T-helper 2 cell treated with Interferon-gamma antibody and Interleukin-4, amounts not matched to agents 100 ng/mL and 5 ng/mL, for 36 hours (primary cell): ENCODE measurements at regions not wholly inside any gene's neighbourhood (a gene's known extent, or its start where the extent isn't known, plus 50 kb on each side); places are given as distances from the start of the nearest gene placed in this dataset.

ENCODE experiments used
- intact Hi-C: fragments of 100-400 bp; cut with micrococcal nuclease; formaldehyde crosslinking; loops from one replicate; pipeline ENCODE4 v1.15.1; 2023

GRCh38 chr1:235925016-235925415 lies 58.3 kb upstream of the LYST start:
- intact Hi-C loops, result no loop called here

DNA sequence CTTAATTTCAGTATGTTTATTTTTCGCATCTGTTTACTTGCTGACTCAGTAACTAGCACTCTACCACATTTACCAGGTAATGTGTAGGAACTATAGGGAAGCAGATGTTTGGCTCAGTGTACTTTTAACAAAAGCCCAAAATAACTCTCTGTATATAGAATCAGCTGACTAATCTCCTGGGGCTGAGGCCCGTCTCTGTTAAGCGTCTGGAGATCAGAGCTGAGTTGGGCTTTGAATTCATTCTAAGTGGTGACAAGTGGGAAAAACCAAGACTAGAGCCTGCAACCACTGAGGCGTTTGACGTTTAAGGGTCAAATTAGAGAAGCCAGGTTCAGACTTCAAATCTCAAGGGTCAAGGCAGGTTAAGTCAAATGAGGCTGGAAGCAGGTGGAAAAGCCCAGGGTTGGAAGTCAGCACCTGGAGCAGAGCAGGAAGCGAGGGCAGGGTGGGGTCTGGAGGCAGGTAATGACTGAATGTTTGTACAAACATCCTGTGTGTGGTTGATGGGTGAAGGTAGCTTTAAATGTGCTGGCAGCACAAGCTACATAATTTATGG lies 56.8 kb upstream of the LYST start:
- intact Hi-C loops, result loop anchor here (5.0 kb wide), 1 partner anchor 56 kb away; the partner anchor contains the start of gene LYST

DNA sequence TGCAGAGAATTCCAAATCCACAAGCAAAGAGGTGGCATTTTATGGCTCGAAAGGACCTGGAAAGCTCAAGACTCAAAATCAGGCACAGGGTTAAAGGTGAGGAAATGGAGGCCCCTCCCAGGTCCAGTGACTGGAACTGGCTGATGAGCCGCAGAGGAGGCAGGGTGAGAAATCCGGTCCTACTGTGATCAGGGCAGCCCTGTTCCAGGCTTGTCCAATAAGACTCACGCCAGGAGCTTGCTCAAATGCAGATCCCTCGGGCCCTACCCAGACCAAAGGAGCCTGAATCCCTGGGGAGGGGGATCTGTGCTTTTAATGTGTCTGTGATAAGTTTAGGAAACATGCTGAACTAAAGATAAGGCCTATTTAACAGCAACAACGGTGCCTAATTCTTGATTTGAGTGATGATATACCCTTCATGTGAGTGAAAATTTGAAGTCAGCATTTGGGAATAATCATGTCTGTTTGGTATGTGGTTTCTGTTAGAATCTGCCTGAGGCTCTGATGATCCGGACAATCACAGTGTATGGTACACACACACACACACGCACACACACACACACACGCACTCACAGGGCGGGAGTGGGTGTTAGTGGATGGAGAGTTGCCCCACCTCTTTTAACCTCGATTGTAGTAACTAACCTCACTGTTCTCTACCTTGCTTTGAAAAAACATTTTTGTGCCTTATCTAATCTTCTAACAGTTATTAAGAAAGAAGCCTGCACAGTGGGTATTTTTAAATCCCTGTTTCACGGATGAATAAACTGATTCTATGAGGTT lies 54.1 kb upstream of the LYST start:
- intact Hi-C loops, result loop anchor here (5.0 kb wide), 1 partner anchor 53 kb away; the partner anchor contains the start of gene LYST

GRCh38 chr1:235919833-235920441 lies 53.2 kb upstream of the LYST start:
- intact Hi-C loops, result loop anchor here (5.0 kb wide), 1 partner anchor 53 kb away; the partner anchor contains the start of gene LYST

DNA sequence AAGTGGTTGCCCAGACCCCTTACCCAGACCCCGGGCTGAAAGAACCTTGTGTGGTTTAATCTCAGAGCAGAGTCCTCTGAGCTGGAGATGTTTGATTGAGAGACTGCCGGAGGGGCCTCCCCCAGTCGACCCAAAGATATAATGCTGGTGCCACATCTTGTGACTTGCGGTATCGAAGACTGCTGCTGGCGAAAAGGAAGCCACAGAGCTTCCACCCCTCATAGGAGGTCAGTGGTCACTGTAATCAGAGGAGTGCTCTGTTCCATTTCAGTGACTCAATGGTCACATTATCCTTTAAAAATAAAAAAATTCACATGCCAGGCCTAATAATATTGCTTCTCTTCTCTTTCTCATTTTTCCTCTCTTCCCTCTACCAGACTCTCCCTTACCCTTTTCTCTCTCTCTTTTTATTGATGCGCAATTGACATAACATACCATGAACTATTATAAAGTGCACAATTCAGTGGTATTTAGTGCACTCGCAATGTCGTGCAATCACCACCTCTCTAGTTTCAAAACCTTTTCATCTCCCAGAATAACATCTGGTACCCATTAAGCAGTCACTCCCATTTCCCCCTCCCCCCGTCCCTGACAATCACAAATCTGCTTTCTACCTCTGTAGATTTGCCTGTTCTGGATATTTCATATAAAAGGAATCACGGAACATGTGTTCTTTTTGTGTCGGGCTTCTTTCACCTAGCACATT lies 52.6 kb upstream of the LYST start:
- intact Hi-C loops, result no loop called here

DNA sequence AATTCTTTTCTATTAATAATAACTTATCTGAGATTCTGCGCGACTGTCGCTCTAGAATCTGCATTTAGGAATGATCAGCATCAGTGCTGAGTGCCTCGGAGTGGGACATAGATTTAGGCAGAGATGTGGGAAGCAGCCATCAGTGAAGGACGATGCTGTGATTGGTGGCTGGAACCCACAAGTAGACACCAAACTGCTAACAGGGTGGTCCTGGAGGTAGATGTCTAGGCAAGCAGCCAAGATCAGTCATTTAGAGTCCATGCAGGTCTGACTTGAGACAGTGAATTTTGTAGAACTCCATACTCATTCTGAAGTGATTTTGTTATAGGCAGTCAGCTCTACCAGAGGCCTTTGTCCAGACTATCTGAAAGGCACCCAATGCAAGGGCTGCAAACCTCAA lies 51.8 kb upstream of the LYST start:
- intact Hi-C loops, result no loop called here

- intact Hi-C loops, result no loop called here
Measured at GRCh38 chr1:235918032-235918431, 51.3 kb upstream of the LYST start.

DNA sequence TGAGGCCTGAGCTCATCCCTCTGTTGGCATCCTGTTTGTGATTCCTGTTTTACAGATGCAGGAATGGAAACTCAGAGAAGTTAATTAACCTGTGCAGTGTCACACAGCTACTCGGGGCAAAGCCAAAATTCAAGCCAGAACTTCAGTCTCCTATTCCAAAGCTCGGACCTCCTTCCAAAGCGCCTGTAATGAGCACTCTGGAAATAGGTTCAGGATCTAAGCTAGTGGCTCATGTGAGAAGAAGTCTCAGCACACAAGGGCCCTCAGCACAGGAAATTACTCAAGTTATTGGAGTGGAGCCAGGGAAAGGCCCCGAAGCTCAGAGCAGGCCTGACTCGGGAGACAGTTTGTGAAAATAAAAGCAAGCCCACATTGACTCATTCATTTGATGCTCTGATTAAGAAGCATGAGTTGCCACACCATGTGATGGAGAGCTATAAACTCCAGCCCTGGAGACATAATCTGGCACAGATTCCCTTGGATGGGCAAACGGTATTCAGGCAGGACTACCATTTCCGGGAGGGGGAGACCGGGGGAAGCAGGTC lies 50.6 kb upstream of the LYST start:
- intact Hi-C loops, result no loop called here
